ENCODE measurements at regions not wholly inside any gene's neighbourhood (a gene's known extent, or its start where the extent isn't known, plus 50 kb on each side); places are given as distances from the start of the nearest gene placed in this dataset.

GRCh38 chr2:16174693-16175045 is 234.3 kb downstream of the MYCN start:
- Histone ChIP-seq H3F3A (ENCODE audit: insufficient read depth, low read length, poor library complexity, severe bottlenecking) (no peaks in the 10 kb centered on the region), H3K9me3 (ENCODE audit: low read length) (no peaks in the 10 kb centered on the region), H3K4me3 (ENCODE audit: low read length) (no peak overlapping the region), H4K20me1 (ENCODE audit: insufficient read depth) (no peaks in the 10 kb centered on the region), H3K27me3 (ENCODE audit: insufficient read depth, low read depth, low read length) (no peaks in the 10 kb centered on the region), H3K36me3 (ENCODE audit: insufficient read depth, low read length) (no peaks in the 10 kb centered on the region), H3K9me2 (ENCODE audit: insufficient read depth, low read length) (no peaks in the 10 kb centered on the region), H2AFZ (ENCODE audit: low read depth, low read length) (no peak overlapping the region), H3K79me2 (replicated peaks; ENCODE audit: insufficient read depth, low read length) (no peaks in the 10 kb centered on the region), H3K4me2 (ENCODE audit: low read length) (no peak overlapping the region), H3K27ac (ENCODE audit: low read length) (no peak overlapping the region), H3K9ac (ENCODE audit: low read length) (no peak overlapping the region)
- TF ChIP-seq TAF1 (IDR thresholded peaks at IDR 0.05; ENCODE audit: low read depth) (no peak), REST (IDR thresholded peaks at IDR 0.05; ENCODE audit: borderline replicate concordance) (no peak), SMC3 (conservative IDR thresholded peaks at IDR 0.05; ENCODE audit: poor library complexity) (no peak), EZH2 (IDR thresholded peaks at IDR 0.05; ENCODE audit: borderline replicate concordance, insufficient read depth, low read length, poor library complexity, severe bottlenecking) (no peak), CTCF (IDR thresholded peaks at IDR 0.05; ENCODE audit: poor library complexity, severe bottlenecking) (no peak), MXI1 (conservative IDR thresholded peaks at IDR 0.05; ENCODE audit: poor library complexity, severe bottlenecking) (no peak), RAD21 (conservative IDR thresholded peaks at IDR 0.05) (no peak), POLR2AphosphoS5 (IDR thresholded peaks at IDR 0.05) (no peak), EP300 (conservative IDR thresholded peaks at IDR 0.05; ENCODE audit: poor library complexity, severe bottlenecking) (no peak)

GRCh38 chr2:16173893-16174692 is 233.7 kb downstream of the MYCN start:
- no peaks in the 10 kb centered on the region for H3F3A ChIP-seq (ENCODE audit: insufficient read depth, low read length, poor library complexity, severe bottlenecking)
- H3K9ac ChIP-seq (ENCODE audit: low read length): no peak overlapping the region
- no peak overlapping the region for H2AFZ ChIP-seq (ENCODE audit: low read depth, low read length)
- TF ChIP-seq REST (IDR thresholded peaks at IDR 0.05; ENCODE audit: borderline replicate concordance) (no peak), SMC3 (conservative IDR thresholded peaks at IDR 0.05; ENCODE audit: poor library complexity) (no peak), POLR2AphosphoS5 (IDR thresholded peaks at IDR 0.05) (no peak), CTCF (IDR thresholded peaks at IDR 0.05; ENCODE audit: poor library complexity, severe bottlenecking) (no peak), RAD21 (conservative IDR thresholded peaks at IDR 0.05) (no peak), EZH2 (IDR thresholded peaks at IDR 0.05; ENCODE audit: borderline replicate concordance, insufficient read depth, low read length, poor library complexity, severe bottlenecking) (no peak), TAF1 (IDR thresholded peaks at IDR 0.05; ENCODE audit: low read depth) (no peak), EP300 (conservative IDR thresholded peaks at IDR 0.05; ENCODE audit: poor library complexity, severe bottlenecking) (no peak), MXI1 (conservative IDR thresholded peaks at IDR 0.05; ENCODE audit: poor library complexity, severe bottlenecking) (no peak)
- no peaks in the 10 kb centered on the region for H3K79me2 ChIP-seq (replicated peaks; ENCODE audit: insufficient read depth, low read length)
- no peaks in the 10 kb centered on the region for H3K27me3 ChIP-seq (ENCODE audit: insufficient read depth, low read depth, low read length)
- H4K20me1 ChIP-seq (ENCODE audit: insufficient read depth): no peaks in the 10 kb centered on the region
- H3K27ac ChIP-seq (ENCODE audit: low read length): no peak overlapping the region
- no peaks in the 10 kb centered on the region for H3K9me2 ChIP-seq (ENCODE audit: insufficient read depth, low read length)
- no peaks in the 10 kb centered on the region for H3K9me3 ChIP-seq (ENCODE audit: low read length)
- H3K36me3 ChIP-seq (ENCODE audit: insufficient read depth, low read length): no peaks in the 10 kb centered on the region
- H3K4me2 ChIP-seq (ENCODE audit: low read length): no peak overlapping the region
- H3K4me3 ChIP-seq (ENCODE audit: low read length): no peak overlapping the region
